ENCODE measurements at regions not wholly inside any gene's neighbourhood (a gene's known extent, or its start where the extent isn't known, plus 50 kb on each side); places are given as distances from the start of the nearest gene placed in this dataset.

- no peaks in the 10 kb centered on the region for H3K9me2 ChIP-seq (replicated peaks; ENCODE audit: insufficient read depth, low read length)
- no peak overlapping the region for H3K4me2 ChIP-seq (ENCODE audit: low read depth, low read length, poor library complexity, severe bottlenecking)
- no peaks in the 10 kb centered on the region for H3K79me2 ChIP-seq (ENCODE audit: low read length)
- H3K36me3 ChIP-seq (ENCODE audit: insufficient read depth, low read length): no peaks in the 10 kb centered on the region
- H3K27ac ChIP-seq (ENCODE audit: low read length): no peak overlapping the region
- no peak overlapping the region for H3K9ac ChIP-seq (ENCODE audit: low read length)
- no peak overlapping the region for H2AFZ ChIP-seq (ENCODE audit: low read length)
- no peaks in the 10 kb centered on the region for H3K9me3 ChIP-seq (ENCODE audit: low read length)
- no peak for DNase-seq
- no peaks in the 10 kb centered on the region for H3K4me1 ChIP-seq (ENCODE audit: low read length)
- no peaks in the 10 kb centered on the region for H3K27me3 ChIP-seq (ENCODE audit: low read length)
- H4K20me1 ChIP-seq (ENCODE audit: insufficient read depth, low read depth, low read length): no peaks in the 10 kb centered on the region
- no peak overlapping the region for H3K4me3 ChIP-seq (ENCODE audit: low read length)
Observed at GRCh38 chrX:129025376-129025775, 497.9 kb downstream of the SMARCA1 start.

GRCh38 chrX:129019412-129019811 is 503.9 kb downstream of the SMARCA1 start:
- no peaks in the 10 kb centered on the region for H3K36me3 ChIP-seq (ENCODE audit: insufficient read depth, low read length)
- no peak for DNase-seq
- no peak overlapping the region for H3K4me3 ChIP-seq (ENCODE audit: low read length)
- no peak overlapping the region for H2AFZ ChIP-seq (ENCODE audit: low read length)
- no peaks in the 10 kb centered on the region for H3K79me2 ChIP-seq (ENCODE audit: low read length)
- no peaks in the 10 kb centered on the region for H3K9me3 ChIP-seq (ENCODE audit: low read length)
- no peak overlapping the region for H3K4me2 ChIP-seq (ENCODE audit: low read depth, low read length, poor library complexity, severe bottlenecking)
- no peak overlapping the region for H3K9ac ChIP-seq (ENCODE audit: low read length)
- no peaks in the 10 kb centered on the region for H4K20me1 ChIP-seq (ENCODE audit: insufficient read depth, low read depth, low read length)
- no peaks in the 10 kb centered on the region for H3K4me1 ChIP-seq (ENCODE audit: low read length)
- H3K27ac ChIP-seq (ENCODE audit: low read length): no peak overlapping the region
- no peaks in the 10 kb centered on the region for H3K27me3 ChIP-seq (ENCODE audit: low read length)
- no peaks in the 10 kb centered on the region for H3K9me2 ChIP-seq (replicated peaks; ENCODE audit: insufficient read depth, low read length)

- Histone ChIP-seq H3K36me3 (ENCODE audit: insufficient read depth, low read length) (no peaks in the 10 kb centered on the region), H3K4me1 (ENCODE audit: low read length) (no peaks in the 10 kb centered on the region), H3K4me2 (ENCODE audit: low read depth, low read length, poor library complexity, severe bottlenecking) (no peak overlapping the region), H4K20me1 (ENCODE audit: insufficient read depth, low read depth, low read length) (no peaks in the 10 kb centered on the region), H3K9me2 (replicated peaks; ENCODE audit: insufficient read depth, low read length) (no peaks in the 10 kb centered on the region), H3K9ac (ENCODE audit: low read length) (no peak overlapping the region), H3K4me3 (ENCODE audit: low read length) (no peak overlapping the region), H2AFZ (ENCODE audit: low read length) (no peak overlapping the region), H3K27me3 (ENCODE audit: low read length) (no peaks in the 10 kb centered on the region), H3K27ac (ENCODE audit: low read length) (no peak overlapping the region), H3K79me2 (ENCODE audit: low read length) (no peaks in the 10 kb centered on the region), H3K9me3 (ENCODE audit: low read length) (no peaks in the 10 kb centered on the region)
- DNase-seq: no peak
Observed at GRCh38 chrX:129015381-129015780, 507.9 kb downstream of the SMARCA1 start.

- Histone ChIP-seq H4K20me1 (ENCODE audit: insufficient read depth, low read depth, low read length) (no peaks in the 10 kb centered on the region), H3K27me3 (ENCODE audit: low read length) (no peaks in the 10 kb centered on the region), H2AFZ (ENCODE audit: low read length) (no peak overlapping the region), H3K27ac (ENCODE audit: low read length) (no peak overlapping the region), H3K9me3 (ENCODE audit: low read length) (no peaks in the 10 kb centered on the region), H3K9ac (ENCODE audit: low read length) (no peak overlapping the region), H3K4me2 (ENCODE audit: low read depth, low read length, poor library complexity, severe bottlenecking) (no peak overlapping the region), H3K4me3 (ENCODE audit: low read length) (no peak overlapping the region), H3K9me2 (replicated peaks; ENCODE audit: insufficient read depth, low read length) (no peaks in the 10 kb centered on the region), H3K4me1 (ENCODE audit: low read length) (no peaks in the 10 kb centered on the region), H3K79me2 (ENCODE audit: low read length) (no peaks in the 10 kb centered on the region), H3K36me3 (ENCODE audit: insufficient read depth, low read length) (no peaks in the 10 kb centered on the region)
- DNase-seq: peak; percentile 42
Observed at GRCh38 chrX:129013574-129013973, 509.7 kb downstream of the SMARCA1 start.

- Histone ChIP-seq H3K36me3 (ENCODE audit: insufficient read depth, low read length) (no peaks in the 10 kb centered on the region), H4K20me1 (ENCODE audit: insufficient read depth, low read depth, low read length) (no peaks in the 10 kb centered on the region), H3K4me1 (ENCODE audit: low read length) (no peaks in the 10 kb centered on the region), H3K9me2 (replicated peaks; ENCODE audit: insufficient read depth, low read length) (no peaks in the 10 kb centered on the region), H3K4me2 (ENCODE audit: low read depth, low read length, poor library complexity, severe bottlenecking) (no peak overlapping the region), H3K27ac (ENCODE audit: low read length) (no peak overlapping the region), H3K9ac (ENCODE audit: low read length) (no peak overlapping the region), H3K27me3 (ENCODE audit: low read length) (no peaks in the 10 kb centered on the region), H3K4me3 (ENCODE audit: low read length) (no peak overlapping the region), H2AFZ (ENCODE audit: low read length) (no peak overlapping the region), H3K9me3 (ENCODE audit: low read length) (no peaks in the 10 kb centered on the region), H3K79me2 (ENCODE audit: low read length) (no peaks in the 10 kb centered on the region)
- no peak for DNase-seq
Observed at GRCh38 chrX:129007631-129008030, 515.7 kb downstream of the SMARCA1 start.

- H4K20me1 ChIP-seq (ENCODE audit: insufficient read depth, low read depth, low read length): no peaks in the 10 kb centered on the region
- no peak overlapping the region for H3K27ac ChIP-seq (ENCODE audit: low read length)
- no peak overlapping the region for H2AFZ ChIP-seq (ENCODE audit: low read length)
- no peak for DNase-seq
- H3K27me3 ChIP-seq (ENCODE audit: low read length): no peaks in the 10 kb centered on the region
- H3K79me2 ChIP-seq (ENCODE audit: low read length): no peaks in the 10 kb centered on the region
- no peak overlapping the region for H3K4me2 ChIP-seq (ENCODE audit: low read depth, low read length, poor library complexity, severe bottlenecking)
- no peaks in the 10 kb centered on the region for H3K9me3 ChIP-seq (ENCODE audit: low read length)
- no peaks in the 10 kb centered on the region for H3K4me1 ChIP-seq (ENCODE audit: low read length)
- H3K9me2 ChIP-seq (replicated peaks; ENCODE audit: insufficient read depth, low read length): no peaks in the 10 kb centered on the region
- H3K4me3 ChIP-seq (ENCODE audit: low read length): no peak overlapping the region
- H3K36me3 ChIP-seq (ENCODE audit: insufficient read depth, low read length): no peaks in the 10 kb centered on the region
- H3K9ac ChIP-seq (ENCODE audit: low read length): no peak overlapping the region
Observed at GRCh38 chrX:129006491-129006890, 516.8 kb downstream of the SMARCA1 start.

- DNase-seq: no peak
- H3K27me3 ChIP-seq (ENCODE audit: low read length): no peaks in the 10 kb centered on the region
- H3K4me1 ChIP-seq (ENCODE audit: low read length): no peaks in the 10 kb centered on the region
- H3K9ac ChIP-seq (ENCODE audit: low read length): no peak overlapping the region
- H3K9me2 ChIP-seq (replicated peaks; ENCODE audit: insufficient read depth, low read length): no peaks in the 10 kb centered on the region
- H3K79me2 ChIP-seq (ENCODE audit: low read length): no peaks in the 10 kb centered on the region
- no peak overlapping the region for H2AFZ ChIP-seq (ENCODE audit: low read length)
- no peak overlapping the region for H3K4me2 ChIP-seq (ENCODE audit: low read depth, low read length, poor library complexity, severe bottlenecking)
- H3K36me3 ChIP-seq (ENCODE audit: insufficient read depth, low read length): no peaks in the 10 kb centered on the region
- H4K20me1 ChIP-seq (ENCODE audit: insufficient read depth, low read depth, low read length): no peaks in the 10 kb centered on the region
- no peaks in the 10 kb centered on the region for H3K9me3 ChIP-seq (ENCODE audit: low read length)
- H3K27ac ChIP-seq (ENCODE audit: low read length): no peak overlapping the region
- H3K4me3 ChIP-seq (ENCODE audit: low read length): no peak overlapping the region
Observed at GRCh38 chrX:129000797-129001196, 522.5 kb downstream of the SMARCA1 start.

- H3K79me2 ChIP-seq (ENCODE audit: low read length): no peaks in the 10 kb centered on the region
- no peaks in the 10 kb centered on the region for H3K4me1 ChIP-seq (ENCODE audit: low read length)
- H3K9me3 ChIP-seq (ENCODE audit: low read length): 0 out of 2 replicates have a peak, but pooled peaks cover 4% of the 10 kb centered on the region
- H3K4me3 ChIP-seq (ENCODE audit: low read length): no peak overlapping the region
- no peak overlapping the region for H3K4me2 ChIP-seq (ENCODE audit: low read depth, low read length, poor library complexity, severe bottlenecking)
- H3K27ac ChIP-seq (ENCODE audit: low read length): no peak overlapping the region
- H3K36me3 ChIP-seq (ENCODE audit: insufficient read depth, low read length): no peaks in the 10 kb centered on the region
- no peaks in the 10 kb centered on the region for H3K27me3 ChIP-seq (ENCODE audit: low read length)
- DNase-seq: no peak
- no peaks in the 10 kb centered on the region for H3K9me2 ChIP-seq (replicated peaks; ENCODE audit: insufficient read depth, low read length)
- H4K20me1 ChIP-seq (ENCODE audit: insufficient read depth, low read depth, low read length): no peaks in the 10 kb centered on the region
- no peak overlapping the region for H3K9ac ChIP-seq (ENCODE audit: low read length)
- H2AFZ ChIP-seq (ENCODE audit: low read length): no peak overlapping the region
Observed at GRCh38 chrX:129000018-129000417, 523.3 kb downstream of the SMARCA1 start.

Data from Karpas-422 (cell line).